ENCODE measurements at regions not wholly inside any gene's neighbourhood (a gene's known extent, or its start where the extent isn't known, plus 50 kb on each side); places are given as distances from the start of the nearest gene placed in this dataset.

DNA sequence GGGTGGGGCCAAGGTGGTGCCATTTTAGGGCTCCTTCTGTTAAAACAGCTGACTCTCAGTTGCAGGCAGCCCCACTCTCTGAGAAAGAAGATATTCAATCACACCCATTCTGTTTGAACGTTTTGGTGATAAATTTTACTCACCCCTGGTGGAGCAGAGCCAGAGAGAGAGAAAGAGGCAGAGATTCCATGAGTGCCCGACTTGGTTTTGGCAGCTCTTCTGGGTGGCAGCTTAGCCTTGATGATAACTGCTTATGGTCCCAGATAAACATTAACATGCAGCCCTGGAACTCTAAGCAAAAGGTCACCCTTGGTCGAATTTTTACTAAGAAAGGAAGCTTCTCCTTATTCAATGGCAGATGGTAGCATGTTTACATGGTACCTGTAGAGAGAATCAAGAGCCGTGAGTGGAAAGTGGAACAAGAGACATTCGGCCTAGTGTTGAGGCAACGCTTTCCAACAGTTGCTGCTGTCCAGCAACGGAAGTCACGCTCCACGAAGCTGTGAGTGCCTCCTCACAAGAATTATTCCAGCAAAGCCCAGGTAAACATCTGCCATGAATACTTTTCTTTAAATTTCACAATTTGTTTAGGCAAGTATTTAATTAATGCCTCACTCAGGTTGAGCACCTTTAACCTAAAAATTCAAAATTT lies 530.6 kb upstream of the ROBO2 start:
- H3K9me3 ChIP-seq = no peaks in the 10 kb centered on the region
- intact Hi-C loops (cut with DNase I) = no loop called here
- H3K27me3 ChIP-seq = no peaks in the 10 kb centered on the region
- H3K36me3 ChIP-seq = no peaks in the 10 kb centered on the region
- H3K4me1 ChIP-seq = no peaks in the 10 kb centered on the region
- no peak for DNase-seq (ENCODE audit: extremely low spot score)
- no peak overlapping the region for H3K4me3 ChIP-seq
- 66% methylated on average over 9 of the region's 9 CpGs for WGBS
- TF ChIP-seq, protein P1, sequence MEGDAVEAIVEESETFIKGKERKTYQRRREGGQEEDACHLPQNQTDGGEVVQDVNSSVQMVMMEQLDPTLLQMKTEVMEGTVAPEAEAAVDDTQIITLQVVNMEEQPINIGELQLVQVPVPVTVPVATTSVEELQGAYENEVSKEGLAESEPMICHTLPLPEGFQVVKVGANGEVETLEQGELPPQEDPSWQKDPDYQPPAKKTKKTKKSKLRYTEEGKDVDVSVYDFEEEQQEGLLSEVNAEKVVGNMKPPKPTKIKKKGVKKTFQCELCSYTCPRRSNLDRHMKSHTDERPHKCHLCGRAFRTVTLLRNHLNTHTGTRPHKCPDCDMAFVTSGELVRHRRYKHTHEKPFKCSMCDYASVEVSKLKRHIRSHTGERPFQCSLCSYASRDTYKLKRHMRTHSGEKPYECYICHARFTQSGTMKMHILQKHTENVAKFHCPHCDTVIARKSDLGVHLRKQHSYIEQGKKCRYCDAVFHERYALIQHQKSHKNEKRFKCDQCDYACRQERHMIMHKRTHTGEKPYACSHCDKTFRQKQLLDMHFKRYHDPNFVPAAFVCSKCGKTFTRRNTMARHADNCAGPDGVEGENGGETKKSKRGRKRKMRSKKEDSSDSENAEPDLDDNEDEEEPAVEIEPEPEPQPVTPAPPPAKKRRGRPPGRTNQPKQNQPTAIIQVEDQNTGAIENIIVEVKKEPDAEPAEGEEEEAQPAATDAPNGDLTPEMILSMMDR (IDR thresholded peaks at IDR 0.05) = no peak
- no peak for TF ChIP-seq POLR2AphosphoS5 (IDR thresholded peaks at IDR 0.05)
- no peak for TF ChIP-seq POLR2A (IDR thresholded peaks at IDR 0.05; ENCODE audit: low read depth)
- no peak for TF ChIP-seq EP300 (IDR thresholded peaks at IDR 0.05)
- H3K27ac ChIP-seq (replicated peaks in 1 of 4) = no peak overlapping the region

DNA sequence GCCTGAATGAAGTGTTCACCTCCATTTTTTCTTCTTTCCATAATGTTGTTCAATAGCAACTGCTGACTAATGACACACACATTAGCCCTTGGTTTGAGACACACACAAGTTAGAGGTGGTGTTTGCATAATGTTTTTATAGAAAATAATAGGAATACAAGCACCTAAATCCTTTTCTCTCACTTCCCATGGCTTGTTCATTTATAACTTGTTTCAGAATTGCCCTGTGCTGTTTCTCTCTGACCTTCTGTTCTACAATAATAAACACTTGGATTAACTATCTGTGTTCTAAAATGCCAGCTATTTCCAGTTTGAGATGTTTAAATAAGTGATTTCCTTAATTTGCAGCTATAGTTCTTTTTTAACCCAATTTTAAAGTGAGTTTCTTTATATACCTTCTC lies 525.1 kb upstream of the ROBO2 start:
- TF ChIP-seq EP300 (IDR thresholded peaks at IDR 0.05) (no peak), POLR2A (IDR thresholded peaks at IDR 0.05; ENCODE audit: low read depth) (no peak), POLR2AphosphoS5 (IDR thresholded peaks at IDR 0.05) (no peak)
- TF ChIP-seq, protein P1 (IDR thresholded peaks at IDR 0.05) = no peak
- intact Hi-C loops (cut with DNase I) = no loop called here
- Histone ChIP-seq H3K27ac (replicated peaks in 1 of 4) (no peak overlapping the region), H3K9me3 (no peaks in the 10 kb centered on the region), H3K27me3 (no peaks in the 10 kb centered on the region), H3K36me3 (no peaks in the 10 kb centered on the region), H3K4me3 (no peak overlapping the region), H3K4me1 (no peaks in the 10 kb centered on the region)
- no peak for DNase-seq (ENCODE audit: extremely low spot score)

DNA sequence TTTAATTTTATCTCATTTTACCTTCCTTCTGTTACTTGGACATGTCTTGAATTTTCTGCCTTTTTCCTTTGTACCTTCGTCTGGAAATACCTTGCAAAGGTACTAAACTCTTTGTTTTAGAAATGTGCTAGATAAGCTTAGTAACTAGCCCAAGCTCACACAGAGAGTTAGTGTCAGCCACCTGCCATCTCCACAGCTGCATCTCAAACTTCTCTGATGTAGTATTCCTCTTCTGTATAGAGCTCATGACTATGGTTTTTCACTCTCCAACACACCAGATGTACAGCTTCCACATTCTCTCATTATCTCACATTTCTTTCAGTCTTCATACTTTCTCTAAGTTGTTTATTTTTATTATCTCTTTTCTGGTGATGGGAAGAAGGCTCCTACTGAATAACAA lies 516.6 kb upstream of the ROBO2 start:
- Histone ChIP-seq H3K4me3 (no peak overlapping the region), H3K27me3 (no peaks in the 10 kb centered on the region), H3K4me1 (no peaks in the 10 kb centered on the region), H3K36me3 (no peaks in the 10 kb centered on the region), H3K27ac (replicated peaks in 1 of 4) (no peak overlapping the region), H3K9me3 (no peaks in the 10 kb centered on the region)
- no peak for DNase-seq (ENCODE audit: extremely low spot score)
- TF ChIP-seq, protein P1 (IDR thresholded peaks at IDR 0.05) = no peak
- no peak for TF ChIP-seq EP300 (IDR thresholded peaks at IDR 0.05)
- no peak for TF ChIP-seq POLR2AphosphoS5 (IDR thresholded peaks at IDR 0.05)
- no peak for TF ChIP-seq POLR2A (IDR thresholded peaks at IDR 0.05; ENCODE audit: low read depth)
- intact Hi-C loops (cut with DNase I) = no loop called here
- 94% methylated on average over 1 of the region's 1 CpG for WGBS

DNA sequence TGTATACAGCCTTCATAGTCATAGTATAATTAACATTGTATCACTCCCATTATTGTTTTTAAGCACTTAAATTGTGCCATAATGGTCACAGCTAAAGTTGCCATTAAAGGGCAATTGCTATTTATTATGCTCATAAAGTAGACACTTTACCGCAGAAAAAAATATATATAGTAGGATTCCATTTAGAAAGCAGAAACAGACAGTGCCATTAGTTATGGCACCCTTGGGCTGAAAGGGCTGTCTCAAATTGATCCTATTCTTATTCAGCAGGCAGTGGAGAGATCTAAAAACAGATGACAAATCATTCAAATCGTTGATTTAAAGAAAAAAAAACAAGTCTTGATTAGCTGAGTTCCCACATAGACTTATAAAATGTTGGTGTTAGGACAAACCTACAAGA lies 514.2 kb upstream of the ROBO2 start:
- DNase-seq (ENCODE audit: extremely low spot score) = no peak
- no peaks in the 10 kb centered on the region for H3K4me1 ChIP-seq
- WGBS = 84% methylated on average over 2 of the region's 2 CpGs
- intact Hi-C loops (cut with DNase I) = no loop called here
- no peaks in the 10 kb centered on the region for H3K27me3 ChIP-seq
- no peaks in the 10 kb centered on the region for H3K9me3 ChIP-seq
- H3K27ac ChIP-seq (replicated peaks in 1 of 4) = no peak overlapping the region
- H3K4me3 ChIP-seq = no peak overlapping the region
- TF ChIP-seq EP300 (IDR thresholded peaks at IDR 0.05) = no peak
- no peak for TF ChIP-seq POLR2A (IDR thresholded peaks at IDR 0.05; ENCODE audit: low read depth)
- TF ChIP-seq POLR2AphosphoS5 (IDR thresholded peaks at IDR 0.05) = no peak
- TF ChIP-seq, protein P1 (IDR thresholded peaks at IDR 0.05) = no peak
- H3K36me3 ChIP-seq = no peaks in the 10 kb centered on the region

DNA sequence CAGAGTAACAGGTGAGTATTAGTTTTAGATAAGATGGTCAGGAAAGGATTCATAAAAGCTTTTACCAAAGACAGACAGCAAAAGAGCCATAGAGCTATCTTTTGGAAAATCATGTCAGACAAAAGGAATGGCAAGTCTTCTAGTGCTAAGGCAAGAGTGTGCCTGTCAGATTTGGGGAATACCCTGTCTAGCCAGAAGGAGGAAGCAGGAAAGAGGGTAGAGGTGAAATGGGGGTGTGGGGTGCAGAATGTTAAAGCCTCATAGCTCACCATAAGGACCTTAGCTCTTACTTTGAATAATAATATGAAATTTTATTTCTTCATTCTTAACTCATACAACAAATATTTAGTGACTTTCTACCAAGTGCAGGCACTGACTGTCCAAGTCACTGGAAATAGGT lies 512.1 kb upstream of the ROBO2 start:
- no peak for DNase-seq (ENCODE audit: extremely low spot score)
- Histone ChIP-seq H3K4me3 (no peak overlapping the region), H3K4me1 (no peaks in the 10 kb centered on the region), H3K36me3 (no peaks in the 10 kb centered on the region), H3K27me3 (no peaks in the 10 kb centered on the region), H3K9me3 (no peaks in the 10 kb centered on the region), H3K27ac (replicated peaks in 1 of 4) (no peak overlapping the region)
- intact Hi-C loops (cut with DNase I) = no loop called here
- TF ChIP-seq, protein P1 (IDR thresholded peaks at IDR 0.05) = no peak
- TF ChIP-seq EP300 (IDR thresholded peaks at IDR 0.05) (no peak), POLR2A (IDR thresholded peaks at IDR 0.05; ENCODE audit: low read depth) (no peak), POLR2AphosphoS5 (IDR thresholded peaks at IDR 0.05) (no peak)

Measured in esophagus muscularis mucosa (tissue), 4 donors.